Right lobe of liver (tissue), 6 donors: ENCODE measurements at regions not wholly inside any gene's neighbourhood (a gene's known extent, or its start where the extent isn't known, plus 50 kb on each side); places are given as distances from the start of the nearest gene placed in this dataset.

Experiments
- ATAC-seq, 4 donors: fragments of 200-7000 bp; cut with Tn5 transposase; one replicate each; pipeline ENCODE4 v1.9.1; 2020; ENCODE audit warnings: mild to moderate bottlenecking in 4 of 4, moderate library complexity in 4 of 4
- DNase-seq, 3 donors: peaks; one replicate each; pipeline ENCODE4 v3.0.0-alpha.2; 2020
- H3K27ac ChIP-seq, 3 donors: fragments of 200-600 bp; one replicate each; pipeline ENCODE4 v1.8.0; 2022
- H3K27me3 ChIP-seq, 2 donors: fragments of 200-600 bp; one replicate each; pipeline ENCODE4 v1.8.0; 2022
- H3K36me3 ChIP-seq, 4 donors: fragments of 200-600 bp; sonication (generic) in 1 of 4; one replicate each; pipeline versions ENCODE4 v1.5.1 to v1.8.0; 2017 to 2022; ENCODE audit warnings: control low read depth in 1 of 4
- H3K4me1 ChIP-seq, 4 donors: fragments of 200-600 bp; sonication (generic) in 1 of 4; one replicate each; pipeline versions ENCODE4 v1.5.1 to v1.8.0; 2017 to 2022; ENCODE audit warnings: control low read depth in 1 of 4
- H3K4me3 ChIP-seq, 3 donors: fragments of 200-600 bp; one replicate each; pipeline ENCODE4 v1.8.0; 2022
- H3K9me3 ChIP-seq, 4 donors: fragments of 200-600 bp; sonication (generic) in 1 of 4; one replicate each; pipeline versions ENCODE4 v1.5.1 to v1.8.0; 2017 to 2022; ENCODE audit warnings: control low read depth in 1 of 4
- POLR2A ChIP-seq: fragments of 450-650 bp; IDR thresholded peaks from one replicate; pipeline ENCODE4 v1.6.1; 2017; ENCODE audit warnings: antibody characterized with exemption, mild to moderate bottlenecking
- WGBS: methylation state at CpG from one replicate; pipeline ENCODE4 v1.1.6; 2018; ENCODE audit warnings: low coverage, low lambda C conversion rate; ENCODE audit not compliant: insufficient coverage; ENCODE audit errors: missing lambda C conversion rate; 5-methylcytosine and 5-hydroxymethylcytosine counted together
- intact Hi-C, 2 donors: fragments of 100-400 bp; cut with DNase I; formaldehyde crosslinking; loops; one replicate each; pipeline versions ENCODE4 v1.11.2 to v1.14.1; 2022
- TF ChIP-seq, protein P1 (sequence below), 4 donors: fragments of 200-600 bp in 3 of 4; fragments of 450-650 bp in 1 of 4; IDR thresholded peaks; one replicate each; pipeline versions ENCODE4 v1.5.1 to v1.8.0; 2016 to 2022; ENCODE audit warnings: antibody characterized with exemption in 4 of 4, mild to moderate bottlenecking in 2 of 4
- donor health status: DM: no; HTN: yes; CAD: no.
- donor health status: DM: no; HTN: no; CAD: no.
- donor health status: DM: no; HTN: no; CAD: no.
- donor health status: DM: no; HTN: yes; CAD: no.
- donor health status: DM: no; HTN: yes; CAD: no.

DNA sequence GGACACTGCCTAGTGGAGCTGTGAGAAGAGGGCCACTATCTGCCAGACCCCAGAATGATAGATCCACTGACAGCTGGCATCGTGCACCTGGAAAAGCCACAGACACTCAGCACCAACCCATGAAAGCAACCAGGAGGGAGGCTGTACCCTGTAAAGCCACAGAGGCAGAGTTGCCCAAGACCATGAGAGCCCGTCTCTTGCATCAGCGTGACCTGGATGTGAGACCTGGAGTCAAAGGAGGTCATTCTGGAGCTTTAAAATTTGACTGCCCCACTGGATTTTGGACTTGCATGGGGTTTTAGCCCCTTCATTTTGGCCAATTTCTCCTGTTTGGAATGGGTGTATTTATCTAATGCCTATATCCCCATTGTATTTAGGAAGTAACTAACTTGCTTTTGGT, 83.5 kb upstream of the P3H2 start:
- H3K36me3 ChIP-seq: no peaks in the 10 kb centered on the region
- H3K27ac ChIP-seq: no peak overlapping the region
- H3K4me3 ChIP-seq: no peak overlapping the region
- ATAC-seq (peak in 1 of 4 donors; percentile 39), DNase-seq (peak in 1 of 3 donors; percentile 25)
- intact Hi-C loops: loop anchor here in 1 of 2 donors (5.0 kb wide), 1 partner anchor 247 kb away; no protein-coding TSS in a partner anchor
- no peaks in the 10 kb centered on the region for H3K27me3 ChIP-seq
- H3K9me3 ChIP-seq: no peaks in the 10 kb centered on the region
- 20% methylated on average over 1 of the region's 3 CpGs for WGBS
- TF ChIP-seq, protein P1, sequence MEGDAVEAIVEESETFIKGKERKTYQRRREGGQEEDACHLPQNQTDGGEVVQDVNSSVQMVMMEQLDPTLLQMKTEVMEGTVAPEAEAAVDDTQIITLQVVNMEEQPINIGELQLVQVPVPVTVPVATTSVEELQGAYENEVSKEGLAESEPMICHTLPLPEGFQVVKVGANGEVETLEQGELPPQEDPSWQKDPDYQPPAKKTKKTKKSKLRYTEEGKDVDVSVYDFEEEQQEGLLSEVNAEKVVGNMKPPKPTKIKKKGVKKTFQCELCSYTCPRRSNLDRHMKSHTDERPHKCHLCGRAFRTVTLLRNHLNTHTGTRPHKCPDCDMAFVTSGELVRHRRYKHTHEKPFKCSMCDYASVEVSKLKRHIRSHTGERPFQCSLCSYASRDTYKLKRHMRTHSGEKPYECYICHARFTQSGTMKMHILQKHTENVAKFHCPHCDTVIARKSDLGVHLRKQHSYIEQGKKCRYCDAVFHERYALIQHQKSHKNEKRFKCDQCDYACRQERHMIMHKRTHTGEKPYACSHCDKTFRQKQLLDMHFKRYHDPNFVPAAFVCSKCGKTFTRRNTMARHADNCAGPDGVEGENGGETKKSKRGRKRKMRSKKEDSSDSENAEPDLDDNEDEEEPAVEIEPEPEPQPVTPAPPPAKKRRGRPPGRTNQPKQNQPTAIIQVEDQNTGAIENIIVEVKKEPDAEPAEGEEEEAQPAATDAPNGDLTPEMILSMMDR (IDR thresholded peaks at IDR 0.05): no peak
- TF ChIP-seq POLR2A: no peak
- H3K4me1 ChIP-seq: no peaks in the 10 kb centered on the region

- TF ChIP-seq, protein P1 (IDR thresholded peaks at IDR 0.05): no peak
- no peak for TF ChIP-seq POLR2A
- Histone ChIP-seq H3K27ac (no peak overlapping the region), H3K9me3 (no peaks in the 10 kb centered on the region), H3K27me3 (no peaks in the 10 kb centered on the region), H3K36me3 (no peaks in the 10 kb centered on the region), H3K4me3 (no peak overlapping the region), H3K4me1 (no peaks in the 10 kb centered on the region)
- intact Hi-C loops: no loop called here
- ATAC-seq (peak in 2 of 4 donors; percentile 33 to 38), DNase-seq (no peak)
- 73% methylated on average over 3 of the region's 3 CpGs for WGBS
These were observed 76.7 kb upstream of the P3H2 start for GRCh38 chr3:190197346-190197763.

DNA sequence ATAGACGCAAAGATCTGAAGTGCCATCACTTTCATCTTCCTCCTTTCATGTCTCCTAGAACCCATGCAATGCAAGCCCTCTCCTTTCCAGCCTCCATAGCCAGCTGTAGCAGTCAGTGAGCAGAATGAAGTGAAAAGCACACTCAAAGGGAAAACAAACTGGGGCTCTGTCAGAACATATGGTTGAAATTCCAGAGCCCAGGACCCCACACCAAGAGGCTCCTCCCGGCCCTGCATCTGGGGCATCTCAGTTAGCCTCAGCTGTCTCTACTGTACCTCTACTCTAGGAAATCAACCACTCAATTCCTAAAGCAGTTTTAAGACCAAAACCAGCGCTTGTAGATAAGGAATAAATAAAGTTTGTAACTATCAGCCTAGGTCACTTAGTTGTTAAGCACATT, 73.8 kb upstream of the P3H2 start:
- H3K36me3 ChIP-seq: no peaks in the 10 kb centered on the region
- H3K27ac ChIP-seq: no peak overlapping the region
- no peaks in the 10 kb centered on the region for H3K27me3 ChIP-seq
- WGBS: 69% methylated on average over 3 of the region's 3 CpGs
- no peaks in the 10 kb centered on the region for H3K4me1 ChIP-seq
- TF ChIP-seq POLR2A: no peak
- TF ChIP-seq, protein P1 (IDR thresholded peaks at IDR 0.05): no peak
- no peak overlapping the region for H3K4me3 ChIP-seq
- DNase-seq (no peak), ATAC-seq (no peak)
- intact Hi-C loops: no loop called here
- no peaks in the 10 kb centered on the region for H3K9me3 ChIP-seq

DNA sequence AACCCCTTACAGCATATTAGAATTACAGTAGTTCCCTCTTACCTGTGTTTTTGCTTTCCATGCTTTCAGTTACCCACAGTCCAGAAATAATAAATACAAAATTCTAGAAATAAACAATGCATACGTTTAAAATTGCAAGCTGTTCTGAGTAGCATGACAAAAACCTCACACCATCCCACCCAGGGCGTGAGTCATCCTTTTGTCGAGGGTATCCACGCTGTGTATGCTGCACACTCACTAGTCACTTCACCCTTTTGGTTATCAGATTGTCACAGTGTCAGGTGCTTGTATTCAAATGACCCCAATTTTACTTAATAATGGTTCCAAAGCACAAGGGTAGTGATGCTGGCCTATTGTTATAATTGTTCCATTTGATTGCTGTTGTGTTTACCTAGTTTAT, 72.5 kb upstream of the P3H2 start:
- H3K9me3 ChIP-seq: no peaks in the 10 kb centered on the region
- no peaks in the 10 kb centered on the region for H3K36me3 ChIP-seq
- ATAC-seq: no peak
- no peaks in the 10 kb centered on the region for H3K4me1 ChIP-seq
- no peaks in the 10 kb centered on the region for H3K27me3 ChIP-seq
- H3K4me3 ChIP-seq: no peak overlapping the region
- WGBS: 65% methylated on average over 4 of the region's 4 CpGs
- H3K27ac ChIP-seq: no peak overlapping the region
- TF ChIP-seq POLR2A: no peak
- TF ChIP-seq, protein P1 (IDR thresholded peaks at IDR 0.05): no peak
- DNase-seq: no peak
- intact Hi-C loops: no loop called here

GRCh38 chr3:190192739-190193138, 72.0 kb upstream of the P3H2 start:
- intact Hi-C loops: no loop called here
- no peak for ATAC-seq
- no peak for DNase-seq
- no peaks in the 10 kb centered on the region for H3K4me1 ChIP-seq
- no peak for TF ChIP-seq POLR2A
- TF ChIP-seq, protein P1 (IDR thresholded peaks at IDR 0.05): no peak
- no peaks in the 10 kb centered on the region for H3K27me3 ChIP-seq
- WGBS: 86% methylated on average over 2 of the region's 2 CpGs
- no peak overlapping the region for H3K4me3 ChIP-seq
- no peaks in the 10 kb centered on the region for H3K9me3 ChIP-seq
- H3K27ac ChIP-seq: no peak overlapping the region
- no peaks in the 10 kb centered on the region for H3K36me3 ChIP-seq
